NCI-H774 (cell line): ENCODE measurements at regions not wholly inside any gene's neighbourhood (a gene's known extent, or its start where the extent isn't known, plus 50 kb on each side); places are given as distances from the start of the nearest gene placed in this dataset.

Experiments
- DNase-seq: peaks from one replicate; lab custom pipeline; 2025; lab: John Stamatoyannopoulos, UW

- peak; percentile 12 for DNase-seq
Measured at GRCh38 chr16:85327731-85328675, 215.7 kb upstream of the CIBAR2 start.

GRCh38 chr16:85328676-85329058 is 216.4 kb upstream of the CIBAR2 start:
- no peak for DNase-seq

GRCh38 chr16:85329059-85329812 is 217.0 kb upstream of the CIBAR2 start:
- no peak for DNase-seq

GRCh38 chr16:85330006-85330693 is 217.9 kb upstream of the CIBAR2 start:
- DNase-seq, result no peak

- no peak for DNase-seq
Measured at GRCh38 chr16:85330694-85331188, 218.5 kb upstream of the CIBAR2 start.

- no peak for DNase-seq
Measured at GRCh38 chr16:85331688-85332087, 219.4 kb upstream of the CIBAR2 start.

GRCh38 chr16:85332175-85332574 is 219.9 kb upstream of the CIBAR2 start:
- DNase-seq, result no peak

- DNase-seq, result no peak
Measured at GRCh38 chr16:85333337-85333736, 221.1 kb upstream of the CIBAR2 start.

GRCh38 chr16:85333744-85334640 is 221.7 kb upstream of the CIBAR2 start:
- DNase-seq, result no peak

GRCh38 chr16:85334718-85335583 is 222.7 kb upstream of the CIBAR2 start:
- no peak for DNase-seq

GRCh38 chr16:85335584-85336491 is 223.6 kb upstream of the CIBAR2 start:
- DNase-seq, result no peak

GRCh38 chr16:85337910-85338637 is 225.8 kb upstream of the CIBAR2 start:
- DNase-seq, result no peak

- no peak for DNase-seq
Measured at GRCh38 chr16:85338638-85338982, 226.3 kb upstream of the CIBAR2 start.

- DNase-seq, result no peak
Measured at GRCh38 chr16:85338989-85339685, 226.9 kb upstream of the CIBAR2 start.

GRCh38 chr16:85341972-85342695 is 229.9 kb upstream of the CIBAR2 start:
- no peak for DNase-seq

- DNase-seq, result no peak
Measured at GRCh38 chr16:85344502-85345128, 232.3 kb upstream of the CIBAR2 start.

GRCh38 chr16:85345129-85345639 is 232.9 kb upstream of the CIBAR2 start:
- DNase-seq, result no peak
